ENCODE measurements at regions not wholly inside any gene's neighbourhood (a gene's known extent, or its start where the extent isn't known, plus 50 kb on each side); places are given as distances from the start of the nearest gene placed in this dataset.

- no peaks in the 10 kb centered on the region for H3K27me3 Mint-ChIP-seq
- no peak for TF ChIP-seq CTCF (conservative IDR thresholded peaks at IDR 0.05)
- DNase-seq (ENCODE audit: extremely low spot score, unreplicated experiment) = no peak
- H3K4me3 Mint-ChIP-seq = no peak overlapping the region
- H3K36me3 Mint-ChIP-seq = no peaks in the 10 kb centered on the region
- H3K9me3 Mint-ChIP-seq = peaks cover 11% of the 10 kb centered on the region
- H3K27ac Mint-ChIP-seq = no peak overlapping the region
- peaks cover 15% of the 10 kb centered on the region for H3K4me1 Mint-ChIP-seq (ENCODE audit: unreplicated experiment)
These were observed 1310.2 kb downstream of the PCDH7 start for GRCh38 chr4:32030406-32030805.

GRCh38 chr4:32031026-32031425, 1310.9 kb downstream of the PCDH7 start:
- peaks cover 12% of the 10 kb centered on the region for H3K4me1 Mint-ChIP-seq (ENCODE audit: unreplicated experiment)
- H3K27me3 Mint-ChIP-seq = no peaks in the 10 kb centered on the region
- peaks cover 6% of the 10 kb centered on the region for H3K9me3 Mint-ChIP-seq
- H3K27ac Mint-ChIP-seq = no peak overlapping the region
- no peak for DNase-seq (ENCODE audit: extremely low spot score, unreplicated experiment)
- TF ChIP-seq CTCF (conservative IDR thresholded peaks at IDR 0.05) = no peak
- H3K36me3 Mint-ChIP-seq = no peaks in the 10 kb centered on the region
- H3K4me3 Mint-ChIP-seq = no peak overlapping the region

DNA sequence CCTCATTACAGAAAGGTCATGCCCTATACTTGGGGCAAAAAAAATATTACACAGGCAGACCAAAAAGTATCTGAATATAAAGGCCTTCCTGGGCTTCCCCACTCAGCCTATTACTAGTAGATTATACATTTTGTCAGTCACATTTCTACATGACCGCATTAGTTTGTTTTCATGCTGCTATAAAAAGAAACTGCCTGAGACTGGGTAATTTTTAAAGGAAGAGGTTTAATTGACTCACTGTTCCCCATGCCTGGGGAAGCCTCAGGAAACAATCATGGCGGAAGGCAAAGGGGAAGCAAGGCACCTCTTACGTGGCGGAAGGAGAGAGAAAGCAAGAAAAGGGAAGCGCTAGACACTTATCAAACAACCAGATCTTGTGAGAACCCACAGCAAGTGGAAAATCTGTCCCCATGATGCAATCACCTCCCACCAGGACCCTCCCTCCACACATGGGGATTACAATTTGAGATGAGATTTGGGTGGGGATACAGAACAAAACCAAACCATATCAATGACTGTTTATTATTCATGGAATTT, 1312.0 kb downstream of the PCDH7 start:
- Mint-ChIP-seq H3K4me3 (no peak overlapping the region), H3K36me3 (no peaks in the 10 kb centered on the region), H3K27ac (no peak overlapping the region), H3K9me3 (peaks cover 15% of the 10 kb centered on the region), H3K4me1 (ENCODE audit: unreplicated experiment) (peaks cover 16% of the 10 kb centered on the region), H3K27me3 (no peaks in the 10 kb centered on the region)
- DNase-seq (ENCODE audit: extremely low spot score, unreplicated experiment) = no peak
- no peak for TF ChIP-seq CTCF (conservative IDR thresholded peaks at IDR 0.05)

DNA sequence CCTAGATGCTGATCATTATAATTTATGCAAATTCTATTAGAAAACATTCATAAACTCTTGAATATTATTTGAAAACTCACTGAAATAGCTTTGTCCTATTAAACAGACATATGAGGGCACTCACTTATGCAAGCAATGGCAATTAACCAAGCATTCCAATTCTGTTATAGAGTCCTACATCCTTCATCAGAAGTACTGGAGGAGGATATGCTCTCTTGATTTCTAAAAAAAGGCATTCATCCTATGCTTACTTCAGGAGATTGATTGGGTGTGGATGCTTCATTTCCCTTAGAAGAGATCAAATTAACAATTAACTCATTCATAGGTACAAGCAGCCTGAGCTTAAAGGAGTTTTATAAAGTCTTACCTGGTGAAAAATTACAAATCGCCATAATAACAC, 1317.2 kb downstream of the PCDH7 start:
- no peak for TF ChIP-seq CTCF (conservative IDR thresholded peaks at IDR 0.05)
- H3K27me3 Mint-ChIP-seq = no peaks in the 10 kb centered on the region
- no peak overlapping the region for H3K27ac Mint-ChIP-seq
- no peak for DNase-seq (ENCODE audit: extremely low spot score, unreplicated experiment)
- H3K4me1 Mint-ChIP-seq (ENCODE audit: unreplicated experiment) = peaks cover 16% of the 10 kb centered on the region
- H3K36me3 Mint-ChIP-seq = no peaks in the 10 kb centered on the region
- H3K9me3 Mint-ChIP-seq = peaks cover 15% of the 10 kb centered on the region
- H3K4me3 Mint-ChIP-seq = no peak overlapping the region

- H3K27me3 Mint-ChIP-seq = no peaks in the 10 kb centered on the region
- DNase-seq (ENCODE audit: extremely low spot score, unreplicated experiment) = no peak
- no peak overlapping the region for H3K27ac Mint-ChIP-seq
- H3K9me3 Mint-ChIP-seq = no peaks in the 10 kb centered on the region
- peaks cover 5% of the 10 kb centered on the region for H3K4me1 Mint-ChIP-seq (ENCODE audit: unreplicated experiment)
- H3K4me3 Mint-ChIP-seq = no peak overlapping the region
- H3K36me3 Mint-ChIP-seq = no peaks in the 10 kb centered on the region
- TF ChIP-seq CTCF (conservative IDR thresholded peaks at IDR 0.05) = no peak
These were observed 1322.5 kb downstream of the PCDH7 start for GRCh38 chr4:32042486-32043247.

All from type B pancreatic cell (in vitro differentiated cells).